ENCODE measurements at regions not wholly inside any gene's neighbourhood (a gene's known extent, or its start where the extent isn't known, plus 50 kb on each side); places are given as distances from the start of the nearest gene placed in this dataset.

DNA sequence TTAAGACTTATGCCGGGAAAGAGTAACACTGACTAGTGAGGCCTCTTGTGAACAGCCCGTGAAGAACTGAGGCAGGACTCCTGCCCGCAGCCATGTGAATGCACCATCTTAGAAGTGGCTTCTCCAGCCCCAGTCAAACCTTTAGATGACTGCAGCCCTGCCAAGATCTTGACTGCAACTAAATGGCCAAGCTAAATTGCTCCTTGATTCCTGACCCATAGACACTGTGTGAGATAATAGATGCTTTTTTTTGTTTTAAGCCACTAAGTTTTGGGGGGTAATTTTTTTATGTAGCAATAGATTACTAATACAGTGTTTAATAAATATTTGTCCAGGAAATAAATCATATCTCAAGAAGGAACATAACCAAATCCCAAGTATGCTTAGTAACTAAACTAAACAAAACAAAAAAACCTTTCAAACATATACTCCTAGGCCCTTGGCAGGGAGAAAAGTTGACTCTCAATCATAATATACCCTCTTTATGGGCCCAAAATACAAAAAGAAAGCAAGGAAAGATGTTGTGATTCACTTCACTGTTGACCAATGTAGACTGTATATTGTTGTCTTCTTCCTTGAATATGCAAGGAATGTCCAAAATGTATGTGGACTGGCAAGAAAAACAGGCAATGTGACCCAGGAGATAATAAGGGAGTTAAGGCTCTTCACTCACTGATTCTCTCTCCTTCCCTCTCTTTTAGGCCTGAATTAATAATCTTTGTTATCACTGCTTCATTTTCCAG is 79.7 kb upstream of the ZNF366 start (continued):
- no peak for TF ChIP-seq CHD7 (IDR thresholded peaks at IDR 0.05; ENCODE audit: insufficient replicate concordance, low read length)
- TF ChIP-seq RFX5 (IDR thresholded peaks at IDR 0.05; ENCODE audit: borderline replicate concordance, low read depth, low read length), result no peak
- TF ChIP-seq RBBP5 (IDR thresholded peaks at IDR 0.05; ENCODE audit: borderline replicate concordance, low read depth, low read length), result no peak

Data from H1 (cell line).